ENCODE measurements at regions not wholly inside any gene's neighbourhood (a gene's known extent, or its start where the extent isn't known, plus 50 kb on each side); places are given as distances from the start of the nearest gene placed in this dataset.

- TF ChIP-seq CTCF (IDR thresholded peaks at IDR 0.05) (no peak), POLR2A (IDR thresholded peaks at IDR 0.05) (no peak), EP300 (IDR thresholded peaks at IDR 0.05) (no peak)
- 82 to 92% (median 87%) methylated on average over 4 of the region's 4 CpGs for WGBS, 3 donors
- Histone ChIP-seq H3K4me1 (ENCODE audit: insufficient read depth) (no peaks in the 10 kb centered on the region), H3K36me3 (no peaks in the 10 kb centered on the region), H3K27ac (no peak overlapping the region), H3K9me3 (no peaks in the 10 kb centered on the region), H3K27me3 (no peaks in the 10 kb centered on the region), H3K4me3 (no peak overlapping the region)
- intact Hi-C loops (cut with DNase I), result no loop called here
- no peak for DNase-seq
Measured at GRCh38 chr18:68024716-68025115, 508.2 kb upstream of the DSEL start.

- intact Hi-C loops (cut with DNase I), result no loop called here
- 86 to 88% (median 87%) methylated on average over 8 of the region's 8 CpGs for WGBS, 3 donors
- Histone ChIP-seq H3K9me3 (no peaks in the 10 kb centered on the region), H3K27me3 (no peaks in the 10 kb centered on the region), H3K27ac (no peak overlapping the region), H3K4me3 (no peak overlapping the region), H3K4me1 (ENCODE audit: insufficient read depth) (no peaks in the 10 kb centered on the region), H3K36me3 (no peaks in the 10 kb centered on the region)
- TF ChIP-seq POLR2A (IDR thresholded peaks at IDR 0.05) (no peak), EP300 (IDR thresholded peaks at IDR 0.05) (no peak), CTCF (IDR thresholded peaks at IDR 0.05) (no peak)
- no peak for DNase-seq
Measured at GRCh38 chr18:68017385-68017784, 500.9 kb upstream of the DSEL start.

- intact Hi-C loops (cut with DNase I), result no loop called here
- TF ChIP-seq EP300 (IDR thresholded peaks at IDR 0.05) (no peak), CTCF (IDR thresholded peaks at IDR 0.05) (no peak), POLR2A (IDR thresholded peaks at IDR 0.05) (no peak)
- Histone ChIP-seq H3K4me1 (ENCODE audit: insufficient read depth) (no peaks in the 10 kb centered on the region), H3K27ac (no peak overlapping the region), H3K9me3 (no peaks in the 10 kb centered on the region), H3K36me3 (no peaks in the 10 kb centered on the region), H3K27me3 (no peaks in the 10 kb centered on the region), H3K4me3 (no peak overlapping the region)
- no peak for DNase-seq
- 73 to 83% (median 74%) methylated on average over 5 of the region's 5 CpGs for whole genome bisulfite sequencing, 3 donors
Measured at GRCh38 chr18:67997496-67997895, 481.0 kb upstream of the DSEL start.

- Histone ChIP-seq H3K9me3 (no peaks in the 10 kb centered on the region), H3K4me1 (ENCODE audit: insufficient read depth) (no peaks in the 10 kb centered on the region), H3K4me3 (no peak overlapping the region), H3K36me3 (no peaks in the 10 kb centered on the region), H3K27me3 (no peaks in the 10 kb centered on the region), H3K27ac (no peak overlapping the region)
- WGBS, 3 donors, result 83 to 87% (median 85%) methylated on average over 3 of the region's 3 CpGs
- intact Hi-C loops (cut with DNase I), result no loop called here
- DNase-seq, result no peak
- TF ChIP-seq EP300 (IDR thresholded peaks at IDR 0.05), result no peak
Measured at GRCh38 chr18:67995769-67996168, 479.2 kb upstream of the DSEL start.

- Histone ChIP-seq H3K9me3 (no peaks in the 10 kb centered on the region), H3K27me3 (no peaks in the 10 kb centered on the region), H3K27ac (no peak overlapping the region), H3K4me3 (no peak overlapping the region), H3K4me1 (ENCODE audit: insufficient read depth) (no peaks in the 10 kb centered on the region), H3K36me3 (no peaks in the 10 kb centered on the region)
- DNase-seq, result no peak
- 50 to 65% (median 63%) methylated on average over 2 of the region's 2 CpGs for WGBS, 3 donors
- intact Hi-C loops (cut with DNase I), result no loop called here
- no peak for TF ChIP-seq POLR2A (IDR thresholded peaks at IDR 0.05)
Measured at GRCh38 chr18:67980241-67980640, 463.7 kb upstream of the DSEL start.

Data from ovary (tissue), 7 donors.